H1 (cell line): ENCODE measurements at regions not wholly inside any gene's neighbourhood (a gene's known extent, or its start where the extent isn't known, plus 50 kb on each side); places are given as distances from the start of the nearest gene placed in this dataset.

Experiments used
- CTCF ChIA-PET: fragments of 300-600 bp; sonication (Branson Sonifier 250); formaldehyde crosslinking; loops from one replicate; lab custom pipeline; 2021; ENCODE audit not compliant: partially characterized antibody; lab: Charles Lee
- POLR2A ChIA-PET: fragments of 300-600 bp; sonication (Branson Sonifier 250); formaldehyde crosslinking; loops from one replicate; lab custom pipeline; 2021; ENCODE audit warnings: inconsistent platforms; ENCODE audit not compliant: partially characterized antibody; lab: Charles Lee
- DNase-seq, 2 experiments: peaks; one replicate each; pipeline versions ENCODE4 v3.0.0 to v3.0.0-alpha.2; 2010 to 2022; ENCODE audit warnings: low spot score in 2 of 2, low read depth in 1 of 2, mixed read lengths in 1 of 2
- FAIRE-seq: peaks from 2 replicates; lab custom pipeline; 2011; peaks lifted over from hg19 to GRCh38; lab: Jason Lieb, UNC
- H2AFZ ChIP-seq: 2 replicates; pipeline ENCODE4 v1.8.1; 2012; ENCODE audit warnings: low read length, inconsistent platforms
- H2AK5ac ChIP-seq: 2 replicates; pipeline ENCODE4 v1.6.1; 2013; ENCODE audit warnings: low read depth, low read length
- H2BK120ac ChIP-seq: replicated peaks from 2 replicates; pipeline ENCODE3; 2013; ENCODE audit warnings: low read depth, low read length, inconsistent platforms
- H2BK12ac ChIP-seq: 2 replicates; pipeline ENCODE4 v1.6.1; 2013; ENCODE audit warnings: low read depth, low read length
- H2BK15ac ChIP-seq: 2 replicates; pipeline ENCODE4 v1.6.1; 2013; ENCODE audit warnings: low read length
- H2BK20ac ChIP-seq: 2 replicates; pipeline ENCODE4 v1.6.1; 2013; ENCODE audit warnings: low read length
- H2BK5ac ChIP-seq: 2 replicates; pipeline ENCODE4 v1.6.1; 2013; ENCODE audit warnings: low read depth, low read length
- H3K14ac ChIP-seq: 2 replicates; pipeline ENCODE4 v1.6.1; 2013; ENCODE audit warnings: inconsistent platforms; ENCODE audit not compliant: insufficient read length
- H3K18ac ChIP-seq: 2 replicates; pipeline ENCODE4 v1.6.1; 2013; ENCODE audit warnings: low read length; ENCODE audit errors: extremely low read depth
- H3K23ac ChIP-seq: 2 replicates; pipeline ENCODE4 v1.6.1; 2013; ENCODE audit warnings: inconsistent platforms; ENCODE audit not compliant: insufficient read length
- H3K23me2 ChIP-seq: 2 replicates; pipeline ENCODE4 v1.6.1; 2013; ENCODE audit warnings: low read depth, low read length
- H3K27ac ChIP-seq: 2 replicates; pipeline ENCODE4 v1.6.1; 2011; ENCODE audit warnings: low read depth, low read length, inconsistent platforms
- H3K27me3 ChIP-seq, 4 experiments: replicated peaks in 1 of 4; 1 replicate in 1 of 4; 2 replicates in 3 of 4; pipeline versions ENCODE4 v1.6.1 to v1.8.1; 2011 to 2013; ENCODE audit warnings: low read length in 3 of 4, mild to moderate bottlenecking in 3 of 4, inconsistent platforms in 2 of 4, mixed read lengths in 2 of 4, moderate library complexity in 1 of 4; ENCODE audit not compliant: control insufficient read depth in 3 of 4, insufficient read depth in 3 of 4; ENCODE audit errors: extremely low read depth in 1 of 4
- H3K36me3 ChIP-seq, 4 experiments: 2 replicates each; pipeline versions ENCODE4 v1.6.1 to v1.8.1; 2011 to 2013; ENCODE audit warnings: mild to moderate bottlenecking in 4 of 4, low read length in 3 of 4, moderate library complexity in 2 of 4, control low read depth in 1 of 4, inconsistent platforms in 1 of 4; ENCODE audit not compliant: insufficient read depth in 4 of 4, control insufficient read depth in 2 of 4
- H3K4ac ChIP-seq: replicated peaks from 2 replicates; pipeline ENCODE3; 2013; ENCODE audit warnings: low read length, low read depth, mixed read lengths, inconsistent platforms; ENCODE audit not compliant: insufficient read length
- H3K4me1 ChIP-seq, 4 experiments: replicated peaks in 1 of 4; 1 replicate in 1 of 4; 2 replicates in 3 of 4; pipeline versions ENCODE4 v1.6.1 to v1.8.1; 2011 to 2013; ENCODE audit warnings: low read length in 3 of 4, inconsistent platforms in 2 of 4, mixed read lengths in 1 of 4; ENCODE audit not compliant: insufficient read depth in 4 of 4, control insufficient read depth in 3 of 4
- H3K4me2 ChIP-seq, 2 experiments: 2 replicates each; pipeline versions ENCODE4 v1.6.1 to v1.8.1; 2011 to 2013; ENCODE audit warnings: low read depth in 2 of 2, low read length in 2 of 2, control low read depth in 1 of 2, inconsistent platforms in 1 of 2, mild to moderate bottlenecking in 1 of 2; ENCODE audit not compliant: insufficient read depth in 1 of 2
- H3K4me3 ChIP-seq, 4 experiments: fragments of 200-600, 300-600 bp in 1 of 4; sonication (generic), shearing (Covaris generic), sonication (Bioruptor Twin) in 1 of 4; 2 replicates each; pipeline versions ENCODE4 v1.5.1 to v1.8.1; 2011 to 2016; ENCODE audit warnings: low read length in 4 of 4, low read depth in 3 of 4, control low read depth in 2 of 4, inconsistent platforms in 2 of 4, mild to moderate bottlenecking in 2 of 4, mixed read lengths in 1 of 4, moderate library complexity in 1 of 4; ENCODE audit not compliant: insufficient read depth in 2 of 4; ENCODE audit errors: extremely low read depth in 1 of 4
- H3K56ac ChIP-seq: replicated peaks from 2 replicates; pipeline ENCODE3; 2013; ENCODE audit warnings: low read depth, mild to moderate bottlenecking, mixed read lengths, low read length, inconsistent platforms; ENCODE audit not compliant: insufficient read length
- H3K79me1 ChIP-seq: 2 replicates; pipeline ENCODE4 v1.6.1; 2013; ENCODE audit warnings: low read depth, low read length, control low read depth
- H3K79me2 ChIP-seq, 2 experiments: 2 replicates each; pipeline versions ENCODE4 v1.6.1 to v1.8.1; 2012 to 2013; ENCODE audit warnings: low read length in 2 of 2, mild to moderate bottlenecking in 2 of 2, inconsistent platforms in 1 of 2; ENCODE audit not compliant: insufficient read depth in 2 of 2, control insufficient read depth in 1 of 2
- H3K9ac ChIP-seq, 4 experiments: replicated peaks in 1 of 4; 1 replicate in 1 of 4; 2 replicates in 3 of 4; pipeline versions ENCODE4 v1.6.1 to v1.8.1; 2011 to 2013; ENCODE audit warnings: low read depth in 3 of 4, low read length in 3 of 4, control low read depth in 2 of 4, mild to moderate bottlenecking in 2 of 4, moderate library complexity in 2 of 4, inconsistent platforms in 1 of 4; ENCODE audit errors: extremely low read depth in 1 of 4
- H3K9me3 ChIP-seq, 2 experiments: 2 replicates each; pipeline versions ENCODE4 v1.6.1 to v1.8.1; 2012 to 2013; ENCODE audit warnings: mild to moderate bottlenecking in 2 of 2, moderate library complexity in 2 of 2, control low read depth in 1 of 2, inconsistent platforms in 1 of 2, low read depth in 1 of 2, low read length in 1 of 2, mixed read lengths in 1 of 2; ENCODE audit not compliant: insufficient read depth in 2 of 2
- H4K20me1 ChIP-seq, 2 experiments: replicated peaks in 1 of 2; 2 replicates each; pipeline versions ENCODE3 to v1.8.1; 2011 to 2013; ENCODE audit warnings: inconsistent platforms in 2 of 2, low read length in 2 of 2, mild to moderate bottlenecking in 1 of 2; ENCODE audit not compliant: insufficient read depth in 2 of 2, control insufficient read depth in 1 of 2
- H4K5ac ChIP-seq: 2 replicates; pipeline ENCODE4 v1.6.1; 2013; ENCODE audit warnings: low read length, low read depth, mixed read lengths, inconsistent platforms; ENCODE audit not compliant: insufficient read length
- H4K8ac ChIP-seq: 2 replicates; pipeline ENCODE4 v1.8.0; 2013; ENCODE audit warnings: mild to moderate bottlenecking, moderate library complexity, low read length, inconsistent platforms; ENCODE audit not compliant: insufficient read depth; ENCODE audit errors: extremely low read depth
- H4K91ac ChIP-seq: replicated peaks from 2 replicates; pipeline ENCODE3; 2013; ENCODE audit warnings: low read length, mixed read lengths, inconsistent platforms; ENCODE audit not compliant: insufficient read length
- CBX8 ChIP-seq: fragments of 300-800, 300-1000 bp; sonication (generic); IDR thresholded peaks from 2 replicates; pipeline ENCODE4 v1.7.1; 2016; ENCODE audit warnings: low read depth, low read length, borderline replicate concordance
- CHD1 ChIP-seq: IDR thresholded peaks from 2 replicates; pipeline ENCODE4 v1.6.1; 2012; ENCODE audit warnings: low read depth, low read length, improper control_type of control experiment
- CREB1 ChIP-seq: IDR thresholded peaks from 2 replicates; pipeline ENCODE4 v1.6.1; 2012; ENCODE audit warnings: inconsistent platforms
- CTBP2 ChIP-seq: IDR thresholded peaks from 2 replicates; pipeline ENCODE4 v1.7.0; 2011; ENCODE audit warnings: borderline replicate concordance, mild to moderate bottlenecking, moderate library complexity, mixed read lengths, low read length; ENCODE audit not compliant: insufficient read depth, insufficient read length
- EP300 ChIP-seq, 2 experiments: IDR thresholded peaks; 1 replicate in 1 of 2; 2 replicates in 1 of 2; pipeline ENCODE4 v1.6.1; 2011 to 2012; ENCODE audit warnings: low read depth in 2 of 2, low read length in 2 of 2, mild to moderate bottlenecking in 2 of 2, borderline replicate concordance in 1 of 2, inconsistent platforms in 1 of 2, moderate library complexity in 1 of 2
- GABPA ChIP-seq: IDR thresholded peaks from 2 replicates; pipeline ENCODE4 v1.6.1; 2011; ENCODE audit warnings: mild to moderate bottlenecking, low read length, moderate library complexity, borderline replicate concordance; ENCODE audit not compliant: insufficient read depth
- JUN ChIP-seq: IDR thresholded peaks from 2 replicates; pipeline ENCODE4 v1.6.1; 2011; ENCODE audit warnings: low read depth, mild to moderate bottlenecking, improper control_type of control experiment, low read length
- JUND ChIP-seq: IDR thresholded peaks from 2 replicates; pipeline ENCODE4 v1.6.1; 2011; ENCODE audit warnings: mild to moderate bottlenecking, improper control_type of control experiment, low read length
- POLR2A ChIP-seq, 2 experiments: IDR thresholded peaks; 1 replicate in 1 of 2; 2 replicates in 1 of 2; pipeline ENCODE4 v1.6.1; 2011; ENCODE audit warnings: low read depth in 2 of 2, low read length in 2 of 2, mild to moderate bottlenecking in 2 of 2; ENCODE audit errors: control extremely low read depth in 1 of 2
- SUZ12 ChIP-seq: fragments of 200-600 bp; sonication (generic); IDR thresholded peaks from 2 replicates; pipeline ENCODE4 v1.6.1; 2012; ENCODE audit warnings: mild to moderate bottlenecking, inconsistent platforms, low read length, moderate library complexity, mixed read lengths
- TAF7 ChIP-seq: optimal IDR thresholded peaks from 2 replicates; pipeline ENCODE3; 2011; ENCODE audit warnings: low read depth, mild to moderate bottlenecking, inconsistent platforms, low read length, moderate library complexity, borderline replicate concordance
- TBP ChIP-seq: IDR thresholded peaks from 2 replicates; pipeline ENCODE4 v1.6.1; 2011; ENCODE audit warnings: low read depth, low read length, improper control_type of control experiment
- ZNF274 ChIP-seq: IDR thresholded peaks from 2 replicates; pipeline ENCODE4 v1.7.0; 2012; ENCODE audit warnings: low read length, borderline replicate concordance; ENCODE audit errors: extremely low read depth
- WGBS, 2 experiments: shearing (Covaris generic) in 1 of 2; methylation state at CpG; one replicate each; pipeline versions ENCODE4 v1.1.6 to v1.1.7; 2013 to 2015; ENCODE audit warnings: low lambda C conversion rate in 2 of 2, mixed read lengths in 2 of 2, inconsistent platforms in 1 of 2, low coverage in 1 of 2, missing lambda C conversion rate in 1 of 2; ENCODE audit not compliant: insufficient replicate concordance in 2 of 2, insufficient coverage in 1 of 2, insufficient read length in 1 of 2; ENCODE audit errors: extremely low coverage in 1 of 2, missing lambda C conversion rate in 1 of 2; 5-methylcytosine and 5-hydroxymethylcytosine counted together
- TF ChIP-seq, protein P1 (sequence below): IDR thresholded peaks from 2 replicates; pipeline ENCODE4 v1.6.1; 2012; ENCODE audit warnings: low read length, inconsistent platforms

DNA sequence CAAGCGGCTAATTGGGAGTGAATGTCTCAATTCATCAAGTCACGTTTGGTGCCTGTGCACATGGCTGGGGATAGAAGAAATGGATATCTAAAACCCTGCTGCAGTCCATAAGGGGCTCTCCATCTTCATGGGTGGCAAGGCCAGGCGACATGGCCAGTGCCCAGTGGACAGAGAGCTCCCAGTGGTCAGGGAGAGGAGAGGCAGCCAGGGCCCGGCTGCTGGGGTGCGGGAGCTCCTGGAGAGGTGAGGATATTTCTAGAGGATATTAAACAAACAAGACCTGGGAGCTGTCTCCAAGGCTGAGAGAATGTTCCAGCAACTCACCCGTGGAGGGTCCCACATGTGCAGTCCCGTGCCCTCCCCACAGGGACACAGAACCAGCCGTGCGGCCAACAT, 368.8 kb upstream of the C1orf174 start:
- no peak for DNase-seq
- Histone ChIP-seq H3K27ac (no peak overlapping the region), H3K79me2 (no peaks in the 10 kb centered on the region), H3K9ac (no peak overlapping the region), H4K20me1 (no peaks in the 10 kb centered on the region), H2AFZ (no peak overlapping the region), H3K23ac (no peak overlapping the region), H2BK20ac (no peak overlapping the region), H2BK12ac (no peak overlapping the region), H3K4ac (no peak overlapping the region), H3K4me1 (no peaks in the 10 kb centered on the region), H2BK120ac (no peak overlapping the region), H3K9me3 (peaks cover 6 to 46% of the 10 kb centered on the region in 2 experiments; a peak in 2 of 4 replicates), H3K56ac (no peak overlapping the region), H3K79me1 (no peaks in the 10 kb centered on the region), H2AK5ac (no peak overlapping the region), H3K4me2 (no peak overlapping the region), H3K27me3 (no peaks in the 10 kb centered on the region), H3K14ac (no peak overlapping the region), H3K36me3 (no peaks in the 10 kb centered on the region), H4K8ac (no peak overlapping the region), H2BK15ac (no peak overlapping the region), H2BK5ac (no peak overlapping the region), H4K5ac (no peak overlapping the region), H3K23me2 (no peaks in the 10 kb centered on the region), H3K4me3 (no peak overlapping the region), H4K91ac (no peak overlapping the region), H3K18ac (no peak overlapping the region)
- no peak for FAIRE-seq
- 89% methylated on average over 9 of the region's 9 CpGs; no CpG with 5 or more reads in 1 of the 2 experiments for WGBS, 2 experiments
- ChIA-PET CTCF (no interaction called here), POLR2A (no interaction called here)
- TF ChIP-seq GABPA (no peak), POLR2A (IDR thresholded peaks at IDR 0.05; ENCODE audit: control extremely low read depth in 1 of 2, low read depth in 2 of 2, low read length in 2 of 2) (no peak), SUZ12 (no peak), CBX8 (no peak), JUND (no peak), CTBP2 (no peak), CHD1 (no peak), ZNF274 (no peak), EP300 (IDR thresholded peaks at IDR 0.05; ENCODE audit: borderline replicate concordance in 1 of 2, low read depth in 2 of 2, low read length in 2 of 2) (no peak), JUN (no peak), TBP (no peak), CREB1 (no peak), TAF7 (no peak)
- TF ChIP-seq, protein P1, sequence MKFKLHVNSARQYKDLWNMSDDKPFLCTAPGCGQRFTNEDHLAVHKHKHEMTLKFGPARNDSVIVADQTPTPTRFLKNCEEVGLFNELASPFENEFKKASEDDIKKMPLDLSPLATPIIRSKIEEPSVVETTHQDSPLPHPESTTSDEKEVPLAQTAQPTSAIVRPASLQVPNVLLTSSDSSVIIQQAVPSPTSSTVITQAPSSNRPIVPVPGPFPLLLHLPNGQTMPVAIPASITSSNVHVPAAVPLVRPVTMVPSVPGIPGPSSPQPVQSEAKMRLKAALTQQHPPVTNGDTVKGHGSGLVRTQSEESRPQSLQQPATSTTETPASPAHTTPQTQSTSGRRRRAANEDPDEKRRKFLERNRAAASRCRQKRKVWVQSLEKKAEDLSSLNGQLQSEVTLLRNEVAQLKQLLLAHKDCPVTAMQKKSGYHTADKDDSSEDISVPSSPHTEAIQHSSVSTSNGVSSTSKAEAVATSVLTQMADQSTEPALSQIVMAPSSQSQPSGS = no peak
